GM23248 (cell line): ENCODE measurements at regions not wholly inside any gene's neighbourhood (a gene's known extent, or its start where the extent isn't known, plus 50 kb on each side); places are given as distances from the start of the nearest gene placed in this dataset.

Source experiments
- EZH2 ChIP-seq: fragments of 200-600 bp; sonication (generic); IDR thresholded peaks from 2 replicates; pipeline ENCODE4 v1.6.1; 2018; ENCODE audit warnings: antibody characterized with exemption, mild to moderate bottlenecking; ENCODE audit not compliant: insufficient read depth, poor library complexity, severe bottlenecking
- EZH2phosphoT487 ChIP-seq: fragments of 200-600 bp; sonication (generic); IDR thresholded peaks from 2 replicates; pipeline ENCODE4 v1.6.1; 2018; ENCODE audit warnings: antibody characterized with exemption, moderate library complexity, mild to moderate bottlenecking, low read depth; ENCODE audit not compliant: insufficient read depth

- TF ChIP-seq EZH2 (no peak), EZH2phosphoT487 (no peak)
Measured at GRCh38 chr17:52930581-52930980, 772.1 kb upstream of the CA10 start.
